ENCODE measurements at regions not wholly inside any gene's neighbourhood (a gene's known extent, or its start where the extent isn't known, plus 50 kb on each side); places are given as distances from the start of the nearest gene placed in this dataset.

DNA sequence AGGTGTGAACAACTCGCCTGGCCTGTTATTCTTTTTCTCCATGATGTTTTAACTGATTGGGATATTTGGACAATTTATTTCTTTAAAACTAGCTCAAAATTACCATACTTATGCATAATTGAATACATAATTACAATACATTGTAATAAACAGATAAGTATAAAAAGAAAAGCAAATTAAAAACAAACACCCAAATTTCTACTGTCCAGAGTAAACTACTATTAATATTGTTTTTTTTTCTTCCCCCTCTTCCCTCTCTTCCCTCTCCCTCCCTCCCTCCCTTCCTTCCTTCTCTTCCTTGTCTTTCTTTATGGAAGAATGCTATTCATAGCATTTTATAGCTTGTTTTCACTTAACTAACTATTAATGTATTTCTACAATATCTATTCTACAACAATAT, 117.7 kb upstream of the IVNS1ABP start:
- no peaks in the 10 kb centered on the region for H3K9me2 ChIP-seq (ENCODE audit: low read depth, low read length)
- no peak overlapping the region for H2AFZ ChIP-seq (ENCODE audit: low read length)
- H3K4me1 ChIP-seq (ENCODE audit: insufficient read depth, low read length, severe bottlenecking) = peaks cover 3% of the 10 kb centered on the region
- H3K9me3 ChIP-seq (ENCODE audit: low read length) = no peaks in the 10 kb centered on the region
- TF ChIP-seq EZH2 (IDR thresholded peaks at IDR 0.05; ENCODE audit: borderline replicate concordance, low read length) = no peak
- TF ChIP-seq, protein P1, sequence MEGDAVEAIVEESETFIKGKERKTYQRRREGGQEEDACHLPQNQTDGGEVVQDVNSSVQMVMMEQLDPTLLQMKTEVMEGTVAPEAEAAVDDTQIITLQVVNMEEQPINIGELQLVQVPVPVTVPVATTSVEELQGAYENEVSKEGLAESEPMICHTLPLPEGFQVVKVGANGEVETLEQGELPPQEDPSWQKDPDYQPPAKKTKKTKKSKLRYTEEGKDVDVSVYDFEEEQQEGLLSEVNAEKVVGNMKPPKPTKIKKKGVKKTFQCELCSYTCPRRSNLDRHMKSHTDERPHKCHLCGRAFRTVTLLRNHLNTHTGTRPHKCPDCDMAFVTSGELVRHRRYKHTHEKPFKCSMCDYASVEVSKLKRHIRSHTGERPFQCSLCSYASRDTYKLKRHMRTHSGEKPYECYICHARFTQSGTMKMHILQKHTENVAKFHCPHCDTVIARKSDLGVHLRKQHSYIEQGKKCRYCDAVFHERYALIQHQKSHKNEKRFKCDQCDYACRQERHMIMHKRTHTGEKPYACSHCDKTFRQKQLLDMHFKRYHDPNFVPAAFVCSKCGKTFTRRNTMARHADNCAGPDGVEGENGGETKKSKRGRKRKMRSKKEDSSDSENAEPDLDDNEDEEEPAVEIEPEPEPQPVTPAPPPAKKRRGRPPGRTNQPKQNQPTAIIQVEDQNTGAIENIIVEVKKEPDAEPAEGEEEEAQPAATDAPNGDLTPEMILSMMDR (IDR thresholded peaks at IDR 0.05; ENCODE audit: low read length) = no peak
- no peak overlapping the region for H3K9ac ChIP-seq (ENCODE audit: low read length)
- H3K4me2 ChIP-seq (ENCODE audit: low read length) = no peak overlapping the region
- H3K27me3 ChIP-seq (ENCODE audit: insufficient read depth, low read length) = no peaks in the 10 kb centered on the region
- H3K27ac ChIP-seq (ENCODE audit: low read depth, low read length, poor library complexity, severe bottlenecking) = no peak overlapping the region
- H3K79me2 ChIP-seq (ENCODE audit: insufficient read depth, low read length) = no peaks in the 10 kb centered on the region
- H3F3A ChIP-seq (ENCODE audit: insufficient read depth, low read length) = no peaks in the 10 kb centered on the region
- no peak overlapping the region for H3K4me3 ChIP-seq (ENCODE audit: low read depth, low read length, poor library complexity, severe bottlenecking)
- H4K20me1 ChIP-seq (ENCODE audit: insufficient read depth, low read length) = no peaks in the 10 kb centered on the region
- H3K36me3 ChIP-seq (ENCODE audit: insufficient read depth, low read length) = no peaks in the 10 kb centered on the region

DNA sequence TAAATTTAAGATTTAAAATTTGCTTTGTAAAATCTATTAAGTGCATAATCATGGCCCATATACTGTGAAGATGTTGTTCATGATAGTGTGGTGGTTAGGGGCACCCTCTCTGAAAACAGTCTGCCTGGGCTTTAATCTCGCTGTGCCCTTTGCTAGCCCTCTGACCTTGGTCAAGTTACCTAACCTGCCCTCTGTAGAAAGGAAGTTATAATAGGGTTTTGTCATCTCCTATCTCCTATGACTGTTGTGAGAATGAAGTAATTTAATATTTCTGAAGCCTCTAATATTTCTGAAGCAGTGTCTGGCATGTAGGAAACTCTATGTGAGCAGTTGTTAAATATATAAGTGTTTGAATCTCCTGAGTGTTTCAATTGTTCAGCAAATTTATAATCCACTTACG, 116.6 kb upstream of the IVNS1ABP start:
- Histone ChIP-seq H3K9me2 (ENCODE audit: low read depth, low read length) (no peaks in the 10 kb centered on the region), H3K36me3 (ENCODE audit: insufficient read depth, low read length) (no peaks in the 10 kb centered on the region), H3K9ac (ENCODE audit: low read length) (no peak overlapping the region), H3K27me3 (ENCODE audit: insufficient read depth, low read length) (no peaks in the 10 kb centered on the region), H4K20me1 (ENCODE audit: insufficient read depth, low read length) (no peaks in the 10 kb centered on the region), H2AFZ (ENCODE audit: low read length) (no peak overlapping the region), H3K4me3 (ENCODE audit: low read depth, low read length, poor library complexity, severe bottlenecking) (no peak overlapping the region), H3F3A (ENCODE audit: insufficient read depth, low read length) (no peaks in the 10 kb centered on the region), H3K79me2 (ENCODE audit: insufficient read depth, low read length) (no peaks in the 10 kb centered on the region), H3K4me1 (ENCODE audit: insufficient read depth, low read length, severe bottlenecking) (no peaks in the 10 kb centered on the region), H3K27ac (ENCODE audit: low read depth, low read length, poor library complexity, severe bottlenecking) (no peak overlapping the region), H3K4me2 (ENCODE audit: low read length) (no peak overlapping the region), H3K9me3 (ENCODE audit: low read length) (no peaks in the 10 kb centered on the region)
- TF ChIP-seq, protein P1 (IDR thresholded peaks at IDR 0.05; ENCODE audit: low read length) = no peak
- no peak for TF ChIP-seq EZH2 (IDR thresholded peaks at IDR 0.05; ENCODE audit: borderline replicate concordance, low read length)

DNA sequence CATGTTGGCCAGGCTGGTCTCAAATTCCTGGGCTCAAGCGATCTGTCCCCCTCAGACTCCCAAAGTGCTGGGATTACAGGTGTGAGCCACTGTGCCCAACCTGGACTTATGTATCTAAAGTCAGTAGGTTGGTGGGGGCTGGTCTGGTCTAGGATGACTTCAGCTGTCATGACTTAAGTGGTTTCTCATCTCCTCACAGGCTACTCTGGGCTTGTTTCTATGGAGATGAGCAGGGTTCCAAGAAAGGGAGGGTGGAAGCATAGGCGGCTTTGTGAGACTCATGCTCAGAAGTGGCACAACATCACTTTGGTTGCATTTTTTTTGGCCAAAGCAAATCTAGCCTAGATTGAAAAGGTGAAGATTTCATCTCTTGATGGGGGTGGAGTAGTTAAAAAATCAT, 115.9 kb upstream of the IVNS1ABP start:
- no peaks in the 10 kb centered on the region for H3K36me3 ChIP-seq (ENCODE audit: insufficient read depth, low read length)
- H3K79me2 ChIP-seq (ENCODE audit: insufficient read depth, low read length) = no peaks in the 10 kb centered on the region
- H3K9me3 ChIP-seq (ENCODE audit: low read length) = no peaks in the 10 kb centered on the region
- no peaks in the 10 kb centered on the region for H3F3A ChIP-seq (ENCODE audit: insufficient read depth, low read length)
- no peak for TF ChIP-seq EZH2 (IDR thresholded peaks at IDR 0.05; ENCODE audit: borderline replicate concordance, low read length)
- TF ChIP-seq, protein P1 (IDR thresholded peaks at IDR 0.05; ENCODE audit: low read length) = no peak
- no peaks in the 10 kb centered on the region for H4K20me1 ChIP-seq (ENCODE audit: insufficient read depth, low read length)
- no peaks in the 10 kb centered on the region for H3K27me3 ChIP-seq (ENCODE audit: insufficient read depth, low read length)
- H3K4me3 ChIP-seq (ENCODE audit: low read depth, low read length, poor library complexity, severe bottlenecking) = no peak overlapping the region
- H3K4me2 ChIP-seq (ENCODE audit: low read length) = no peak overlapping the region
- H3K4me1 ChIP-seq (ENCODE audit: insufficient read depth, low read length, severe bottlenecking) = no peaks in the 10 kb centered on the region
- no peak overlapping the region for H3K27ac ChIP-seq (ENCODE audit: low read depth, low read length, poor library complexity, severe bottlenecking)
- no peaks in the 10 kb centered on the region for H3K9me2 ChIP-seq (ENCODE audit: low read depth, low read length)
- no peak overlapping the region for H3K9ac ChIP-seq (ENCODE audit: low read length)
- no peak overlapping the region for H2AFZ ChIP-seq (ENCODE audit: low read length)
